HG02973 (cell line): ENCODE measurements at regions not wholly inside any gene's neighbourhood (a gene's known extent, or its start where the extent isn't known, plus 50 kb on each side); places are given as distances from the start of the nearest gene placed in this dataset.
A peak's percentile ranks its signal among the peaks of the same experiment; 100 is the strongest.
"Not testable (repeated sequence)": the region's sequence is repeated elsewhere in the genome, so short reads cannot be mapped to it uniquely, and the experiment has no call there.

ENCODE experiments used
- ATAC-seq: cut with Tn5 transposase; IDR thresholded peaks from one replicate; pipeline ENCODE4 v1.9.1; 2021; ENCODE audit warnings: moderate library complexity; ENCODE audit not compliant: unreplicated experiment

- ATAC-seq: no peak
These were observed 108.1 kb downstream of the ZFAND4 start for GRCh38 chr10:45564303-45564959.

- no peak for ATAC-seq
These were observed 110.6 kb downstream of the ZFAND4 start for GRCh38 chr10:45561952-45562351.

DNA sequence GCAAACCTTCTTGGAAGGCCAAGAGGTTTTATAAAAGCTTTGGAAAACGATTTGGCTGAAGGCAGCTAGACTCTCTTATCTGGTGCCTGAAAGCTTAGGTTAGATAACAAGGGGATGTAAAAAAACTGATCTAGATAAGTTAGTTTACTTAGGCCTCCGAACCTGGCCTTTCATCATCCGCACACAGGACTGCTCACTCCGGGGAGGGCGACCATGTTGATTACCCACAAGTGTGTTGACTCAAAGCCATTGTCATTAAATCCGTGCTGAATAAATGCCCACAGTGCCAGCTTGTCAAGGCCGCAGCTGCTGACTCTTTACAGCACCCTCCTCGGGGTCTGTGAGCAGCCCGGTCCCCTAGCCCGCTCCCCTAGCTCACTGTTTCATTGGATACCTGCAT lies 112.3 kb downstream of the ZFAND4 start:
- no peak for ATAC-seq

GRCh38 chr10:45558425-45558824 lies 114.1 kb downstream of the ZFAND4 start:
- ATAC-seq: no peak

GRCh38 chr10:45557275-45557905 lies 115.2 kb downstream of the ZFAND4 start:
- no peak for ATAC-seq

DNA sequence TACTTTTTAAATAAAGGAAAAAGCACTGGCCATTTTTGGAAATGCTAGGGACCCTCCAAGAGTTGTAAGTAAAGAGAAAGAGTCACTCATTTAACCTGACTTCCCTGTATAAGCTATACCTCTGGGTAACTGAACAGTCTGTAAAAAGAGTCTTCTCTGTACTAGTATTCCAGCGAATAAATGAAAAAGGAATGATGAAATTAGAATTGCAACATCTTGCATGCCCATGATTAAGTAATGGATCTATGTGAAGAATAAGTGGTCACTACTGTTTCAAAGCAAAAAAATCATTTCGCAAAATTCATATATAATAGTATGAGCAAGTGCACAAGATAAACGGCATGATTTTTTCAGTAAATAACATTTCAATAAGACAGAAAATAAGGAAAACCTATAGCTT lies 116.8 kb downstream of the ZFAND4 start:
- no peak for ATAC-seq

DNA sequence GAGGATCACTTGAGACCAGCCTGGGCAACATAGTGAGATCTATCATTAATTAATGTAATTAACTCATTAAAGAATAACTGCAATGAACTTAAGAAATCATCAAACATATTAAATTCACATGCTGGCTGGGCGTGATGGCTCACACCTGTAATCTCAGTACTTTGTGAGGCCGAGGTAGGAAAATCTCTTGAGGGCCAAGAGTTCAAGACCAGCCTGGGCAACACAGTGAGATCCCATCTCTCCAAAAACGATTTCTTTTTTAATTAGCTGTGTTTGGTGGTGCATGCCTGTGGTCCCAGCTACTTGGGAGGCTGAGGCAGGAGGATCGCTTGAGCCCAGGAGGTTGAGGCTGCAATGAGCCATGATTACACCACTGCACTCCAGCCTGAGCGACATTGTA lies 117.2 kb downstream of the ZFAND4 start:
- ATAC-seq: not testable (repeated sequence)

DNA sequence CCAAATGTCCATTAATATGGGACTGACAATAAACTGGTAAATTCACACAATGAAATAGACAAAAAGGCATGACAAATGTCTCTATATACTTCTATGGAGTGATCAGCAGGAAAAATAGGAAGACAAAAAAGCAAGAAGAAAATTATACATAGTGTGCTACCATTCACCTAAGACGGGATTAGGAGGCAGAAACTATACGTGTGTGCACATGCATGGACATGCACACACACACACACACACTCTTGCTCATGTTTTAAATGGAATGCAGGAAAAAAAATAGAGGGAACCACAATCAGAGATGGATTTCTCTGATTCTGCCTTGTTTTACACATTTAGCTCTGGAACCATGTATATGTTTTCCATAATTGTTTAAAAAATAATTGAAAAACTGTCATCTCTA lies 119.0 kb downstream of the ZFAND4 start:
- ATAC-seq: no peak

DNA sequence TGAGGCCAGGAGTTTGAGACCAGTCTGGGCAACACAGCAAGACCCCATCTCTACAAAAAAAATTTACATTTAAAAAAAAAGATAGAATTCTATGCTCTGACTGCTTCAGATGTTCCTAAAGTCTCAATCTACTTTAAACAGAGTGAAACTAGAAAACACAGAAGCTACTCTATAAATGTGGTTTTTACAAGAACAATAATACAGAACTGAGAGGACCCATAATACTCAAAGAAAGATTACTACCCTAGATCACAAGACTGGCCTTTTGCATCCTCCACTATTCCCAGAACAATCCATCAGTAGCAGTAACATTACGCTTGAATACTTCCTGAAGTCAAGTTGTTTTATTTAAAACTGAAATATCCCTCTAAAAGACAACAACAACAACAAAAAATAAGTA lies 119.4 kb downstream of the ZFAND4 start:
- ATAC-seq: peak; percentile 54

GRCh38 chr10:45552476-45552875 lies 120.1 kb downstream of the ZFAND4 start:
- ATAC-seq: no peak

DNA sequence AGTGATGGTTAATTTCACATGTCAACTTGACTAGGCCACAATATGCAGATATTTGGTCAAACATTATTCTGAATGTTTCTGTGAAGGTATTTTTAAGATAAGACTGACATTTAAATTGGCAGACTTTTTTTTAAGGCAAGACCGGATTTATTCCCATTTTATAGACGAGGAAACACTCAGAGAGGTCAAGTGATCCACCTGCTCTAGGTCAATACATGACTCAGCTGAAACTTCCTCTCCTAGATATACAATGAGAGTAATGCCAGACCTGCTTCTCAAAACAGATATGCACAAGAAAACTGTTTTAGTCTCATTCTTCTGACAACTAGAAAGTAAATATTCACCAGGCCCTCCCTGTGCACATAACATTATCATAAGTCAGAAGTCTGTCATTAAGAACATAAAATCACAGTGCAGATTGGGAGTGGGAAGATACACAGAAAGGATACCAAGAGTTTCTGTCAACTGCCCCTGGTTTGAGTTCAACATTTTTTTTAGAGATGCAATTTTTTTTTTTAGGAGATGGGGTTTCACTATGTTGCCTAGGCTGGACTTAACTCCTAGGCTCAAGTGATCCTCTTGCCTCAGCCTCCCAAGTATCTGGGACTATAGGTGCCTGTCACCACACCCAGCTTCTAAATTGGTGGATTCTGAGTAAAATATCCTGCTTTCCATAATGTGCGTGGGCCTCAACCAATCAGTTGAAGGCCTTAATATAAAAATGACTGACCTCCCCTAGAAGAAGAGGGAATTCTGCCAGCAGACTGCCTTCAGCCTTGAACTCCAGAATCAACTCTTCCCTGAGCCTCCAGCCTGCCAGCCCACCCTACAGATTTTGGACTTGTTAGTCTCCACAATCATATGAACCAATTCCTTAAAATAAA lies 121.4 kb downstream of the ZFAND4 start:
- no peak for ATAC-seq

- no peak for ATAC-seq
These were observed 124.5 kb downstream of the ZFAND4 start for GRCh38 chr10:45548068-45548467.

DNA sequence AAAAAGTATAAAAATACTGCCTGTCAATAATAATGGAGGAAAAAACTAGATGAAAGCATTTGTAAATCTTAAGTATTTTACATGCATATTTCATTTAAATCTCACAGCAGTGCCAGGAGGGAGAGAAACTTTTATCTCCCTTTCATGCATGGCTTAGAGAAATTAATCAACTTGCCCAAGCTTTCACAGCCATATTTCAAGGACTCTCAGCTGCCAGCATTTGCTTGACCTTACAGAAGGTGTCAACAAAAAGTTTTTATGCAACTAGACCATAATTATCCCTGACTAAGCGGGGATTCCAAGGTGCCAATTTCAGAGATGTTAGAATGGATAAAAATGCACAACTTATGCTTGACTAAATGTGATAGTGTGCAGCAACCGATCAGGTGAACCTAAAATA lies 125.4 kb downstream of the ZFAND4 start:
- no peak for ATAC-seq

DNA sequence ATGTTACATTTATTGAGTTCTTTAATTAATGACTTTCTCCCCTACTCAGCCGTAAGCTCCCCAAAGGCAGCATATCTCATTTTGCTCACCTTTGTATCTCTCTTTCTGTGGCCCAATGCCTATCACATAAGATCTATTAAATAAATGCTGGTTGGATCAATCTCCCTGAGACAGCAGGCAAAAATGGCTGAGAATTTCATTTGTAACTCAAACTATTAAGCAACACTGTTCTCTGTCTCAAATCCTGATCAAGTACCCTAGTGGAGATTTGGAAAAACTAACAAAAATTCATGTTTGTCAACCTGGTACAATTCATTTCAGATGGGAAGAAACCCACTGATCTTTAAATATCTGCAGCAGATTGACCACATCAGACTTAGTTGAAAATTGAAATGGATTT lies 127.4 kb downstream of the ZFAND4 start:
- ATAC-seq: no peak

- ATAC-seq: no peak
These were observed 128.4 kb downstream of the ZFAND4 start for GRCh38 chr10:45544191-45544590.

DNA sequence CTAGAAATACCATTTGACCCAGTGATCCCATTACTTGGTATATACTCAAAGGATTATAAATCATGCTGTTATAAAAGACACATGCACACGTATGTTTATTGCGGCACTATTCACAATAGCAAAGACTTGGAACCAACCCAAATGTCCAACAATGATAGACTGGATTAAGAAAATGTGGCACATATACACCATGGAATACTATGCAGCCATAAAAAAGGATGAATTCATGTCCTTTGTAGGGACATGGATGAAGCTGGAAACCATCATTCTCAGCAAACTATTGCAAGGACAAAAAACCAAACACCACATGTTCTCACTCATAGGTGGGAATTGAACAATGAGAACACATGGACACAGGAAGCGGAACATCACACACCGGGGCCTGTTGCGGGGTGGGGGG lies 131.5 kb downstream of the ZFAND4 start:
- not testable (repeated sequence) for ATAC-seq

DNA sequence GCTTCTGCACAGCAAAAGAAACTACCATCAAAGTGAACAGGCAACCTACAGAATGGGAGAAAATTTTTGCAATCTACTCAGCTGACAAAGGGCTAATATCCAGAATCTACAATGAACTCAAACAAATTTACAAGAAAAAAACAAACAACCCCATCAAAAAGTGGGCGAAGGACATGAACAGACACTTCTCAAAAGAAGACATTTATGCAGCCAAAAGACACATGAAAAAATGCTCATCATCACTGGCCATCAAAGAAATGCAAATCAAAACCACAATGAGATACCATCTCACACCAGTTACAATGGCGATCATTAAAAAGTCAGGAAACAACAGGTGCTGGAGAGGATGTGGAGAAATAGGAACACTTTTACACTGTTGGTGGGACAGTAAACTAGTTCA lies 132.0 kb downstream of the ZFAND4 start:
- ATAC-seq: not testable (repeated sequence)

- ATAC-seq: not testable (repeated sequence)
These were observed 133.0 kb downstream of the ZFAND4 start for GRCh38 chr10:45539569-45539968.

DNA sequence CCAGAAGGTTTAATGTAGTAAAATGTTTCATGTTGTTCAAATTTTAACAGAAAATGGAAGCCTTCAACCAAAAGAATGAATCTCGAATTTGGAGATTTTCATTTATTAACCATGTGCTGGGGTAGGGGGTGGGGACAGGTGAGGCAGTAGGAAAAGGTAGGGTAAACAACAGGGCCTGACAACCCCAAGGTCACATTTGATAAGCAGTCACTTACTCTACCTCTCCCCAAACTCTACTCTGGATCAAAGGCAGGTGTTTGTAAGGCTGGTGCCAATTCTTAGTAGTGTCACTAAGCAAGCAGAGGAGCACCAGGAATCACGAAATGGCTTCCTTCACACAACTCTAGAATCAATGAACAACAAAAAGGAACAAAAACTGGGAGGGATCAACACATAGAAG lies 138.0 kb downstream of the ZFAND4 start:
- no peak for ATAC-seq

DNA sequence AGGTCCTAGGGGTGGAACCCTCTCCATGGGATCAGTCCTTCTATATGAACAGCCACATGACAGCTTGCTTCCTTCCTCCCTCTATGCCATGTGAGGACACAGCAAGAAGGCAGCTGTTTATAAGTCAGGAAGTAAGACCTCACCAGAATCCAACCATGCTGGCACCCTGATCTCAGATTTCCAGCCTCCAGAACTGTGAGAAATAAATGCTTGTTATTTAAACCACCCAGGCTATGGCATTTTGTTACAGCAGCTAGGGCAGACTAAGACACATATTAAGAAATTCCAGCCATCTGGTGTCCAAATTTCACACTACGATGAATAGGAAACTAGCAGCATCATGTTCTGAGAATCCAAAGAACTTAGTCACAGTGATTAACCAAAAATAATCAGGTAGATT lies 140.1 kb downstream of the ZFAND4 start:
- no peak for ATAC-seq

- no peak for ATAC-seq
These were observed 146.2 kb downstream of the ZFAND4 start for GRCh38 chr10:45526309-45526905.

GRCh38 chr10:45520476-45520875 lies 146.5 kb downstream of the ALOX5 start:
- no peak for ATAC-seq
